ENCODE measurements at regions not wholly inside any gene's neighbourhood (a gene's known extent, or its start where the extent isn't known, plus 50 kb on each side); places are given as distances from the start of the nearest gene placed in this dataset.

DNA sequence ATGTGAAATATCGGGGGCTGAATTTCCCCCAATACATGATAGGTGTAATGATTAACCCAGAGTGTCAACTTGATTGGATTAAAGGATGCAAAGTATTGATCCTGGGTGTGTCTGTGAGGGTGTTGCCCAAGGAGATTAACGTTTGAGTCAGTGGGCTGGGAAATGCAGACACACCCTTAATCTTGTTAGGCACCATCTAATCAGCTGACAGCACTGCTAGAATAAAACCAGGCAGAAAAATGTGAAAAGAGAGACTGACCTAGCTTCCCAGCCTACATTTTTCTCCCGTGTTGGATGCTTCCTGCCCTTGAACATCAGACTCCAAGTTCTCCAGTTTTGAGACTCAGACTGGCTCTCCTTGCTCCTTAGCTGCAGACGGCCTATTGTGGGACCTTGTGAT, 247.8 kb downstream of the OTOL1 start:
- DNase-seq (ENCODE audit: low read depth, low spot score), result no peak
- ChIA-PET RAD21 (ENCODE audit: unreplicated experiment) (no interaction called here), CTCF (no interaction called here)

DNA sequence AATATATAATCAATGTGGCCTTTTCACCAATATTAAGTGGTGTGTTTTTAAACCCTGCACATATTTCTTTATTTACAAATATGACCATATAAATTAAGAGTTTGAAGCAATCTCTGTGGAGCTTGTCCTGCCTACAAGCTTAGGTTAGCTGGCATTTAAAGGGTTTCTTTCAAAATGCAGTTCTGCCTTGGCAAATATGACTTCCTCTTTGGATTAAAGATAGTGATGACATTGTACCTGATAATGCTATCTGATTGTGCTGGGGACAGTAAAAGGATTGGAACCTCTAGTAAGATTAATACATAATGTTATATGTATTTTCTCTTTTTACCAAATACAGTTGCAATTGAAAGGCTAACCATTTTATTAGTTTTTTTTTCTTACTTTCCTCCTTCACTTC, 249.1 kb downstream of the OTOL1 start:
- Histone ChIP-seq H3K9ac (ENCODE audit: control insufficient read depth, insufficient read depth, low read length) (no peak overlapping the region), H4K20me1 (ENCODE audit: control insufficient read depth, insufficient read depth) (no peaks in the 10 kb centered on the region), H3K4me1 (ENCODE audit: control insufficient read depth, insufficient read depth, low read length) (no peaks in the 10 kb centered on the region), H3K79me2 (ENCODE audit: control insufficient read depth, insufficient read depth, low read length) (no peaks in the 10 kb centered on the region), H3K27ac (ENCODE audit: control insufficient read depth, insufficient read depth) (no peak overlapping the region), H3K9me3 (replicated peaks; ENCODE audit: control insufficient read depth, insufficient read depth, low read length) (no peaks in the 10 kb centered on the region), H3K27me3 (replicated peaks in 1 of 2; ENCODE audit: control insufficient read depth in 2 of 2, insufficient read depth in 2 of 2, low read length in 1 of 2) (no peaks in the 10 kb centered on the region), H2AFZ (ENCODE audit: control insufficient read depth, low read depth, low read length) (no peak overlapping the region), H3K4me2 (ENCODE audit: control insufficient read depth, insufficient read depth) (no peak overlapping the region), H3K4me3 (no peak overlapping the region), H3K36me3 (ENCODE audit: control insufficient read depth in 2 of 2, insufficient read depth in 2 of 2, low read length in 1 of 2) (no peaks in the 10 kb centered on the region)
- ChIA-PET CTCF (interaction anchor here (0.8 to 1.0 kb wide), 2 partner anchors 8 to 334 kb away, joined by 3 to 4 read pairs; no protein-coding TSS in a partner anchor), POLR2A (no interaction called here), SMC1A (ENCODE audit: uncharacterized antibody, unreplicated experiment) (no interaction called here), RAD21 (ENCODE audit: unreplicated experiment) (interaction anchor here (1.0 kb wide), 1 partner anchor 25 kb away, joined by 3 read pairs; no protein-coding TSS in a partner anchor)
- intact Hi-C loops (cut with micrococcal nuclease; ENCODE audit: unreplicated experiment), result no loop called here
- ATAC-seq (no peak), DNase-seq (ENCODE audit: low read depth, low spot score) (no peak), FAIRE-seq (no peak)
- in situ Hi-C loops (cut with MboI), result no loop called here
- no TSS peak for BruUV-seq (replicated peaks)
- TF ChIP-seq, protein P1, sequence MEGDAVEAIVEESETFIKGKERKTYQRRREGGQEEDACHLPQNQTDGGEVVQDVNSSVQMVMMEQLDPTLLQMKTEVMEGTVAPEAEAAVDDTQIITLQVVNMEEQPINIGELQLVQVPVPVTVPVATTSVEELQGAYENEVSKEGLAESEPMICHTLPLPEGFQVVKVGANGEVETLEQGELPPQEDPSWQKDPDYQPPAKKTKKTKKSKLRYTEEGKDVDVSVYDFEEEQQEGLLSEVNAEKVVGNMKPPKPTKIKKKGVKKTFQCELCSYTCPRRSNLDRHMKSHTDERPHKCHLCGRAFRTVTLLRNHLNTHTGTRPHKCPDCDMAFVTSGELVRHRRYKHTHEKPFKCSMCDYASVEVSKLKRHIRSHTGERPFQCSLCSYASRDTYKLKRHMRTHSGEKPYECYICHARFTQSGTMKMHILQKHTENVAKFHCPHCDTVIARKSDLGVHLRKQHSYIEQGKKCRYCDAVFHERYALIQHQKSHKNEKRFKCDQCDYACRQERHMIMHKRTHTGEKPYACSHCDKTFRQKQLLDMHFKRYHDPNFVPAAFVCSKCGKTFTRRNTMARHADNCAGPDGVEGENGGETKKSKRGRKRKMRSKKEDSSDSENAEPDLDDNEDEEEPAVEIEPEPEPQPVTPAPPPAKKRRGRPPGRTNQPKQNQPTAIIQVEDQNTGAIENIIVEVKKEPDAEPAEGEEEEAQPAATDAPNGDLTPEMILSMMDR (IDR thresholded peaks at IDR 0.05 in 2 of 3, conservative IDR thresholded peaks at IDR 0.05 in 1 of 3; ENCODE audit: control insufficient read depth in 2 of 3, extremely low read depth in 1 of 3, insufficient read depth in 1 of 3, low read depth in 3 of 3, low read length in 3 of 3), result no peak
- no peak for TF ChIP-seq SMARCA5 (IDR thresholded peaks at IDR 0.05)
- TF ChIP-seq, protein P2, sequence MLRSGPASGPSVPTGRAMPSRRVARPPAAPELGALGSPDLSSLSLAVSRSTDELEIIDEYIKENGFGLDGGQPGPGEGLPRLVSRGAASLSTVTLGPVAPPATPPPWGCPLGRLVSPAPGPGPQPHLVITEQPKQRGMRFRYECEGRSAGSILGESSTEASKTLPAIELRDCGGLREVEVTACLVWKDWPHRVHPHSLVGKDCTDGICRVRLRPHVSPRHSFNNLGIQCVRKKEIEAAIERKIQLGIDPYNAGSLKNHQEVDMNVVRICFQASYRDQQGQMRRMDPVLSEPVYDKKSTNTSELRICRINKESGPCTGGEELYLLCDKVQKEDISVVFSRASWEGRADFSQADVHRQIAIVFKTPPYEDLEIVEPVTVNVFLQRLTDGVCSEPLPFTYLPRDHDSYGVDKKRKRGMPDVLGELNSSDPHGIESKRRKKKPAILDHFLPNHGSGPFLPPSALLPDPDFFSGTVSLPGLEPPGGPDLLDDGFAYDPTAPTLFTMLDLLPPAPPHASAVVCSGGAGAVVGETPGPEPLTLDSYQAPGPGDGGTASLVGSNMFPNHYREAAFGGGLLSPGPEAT (IDR thresholded peaks at IDR 0.05; ENCODE audit: low read depth), result no peak
- TF ChIP-seq PAX8 (IDR thresholded peaks at IDR 0.05), result no peak
- TF ChIP-seq CEBPB (IDR thresholded peaks at IDR 0.05; ENCODE audit: borderline replicate concordance in 1 of 2, low read depth in 2 of 2, low read length in 2 of 2), result no peak
- TF ChIP-seq POLR2AphosphoS5 (IDR thresholded peaks at IDR 0.05; ENCODE audit: low read length), result no peak
- TF ChIP-seq, protein P3, sequence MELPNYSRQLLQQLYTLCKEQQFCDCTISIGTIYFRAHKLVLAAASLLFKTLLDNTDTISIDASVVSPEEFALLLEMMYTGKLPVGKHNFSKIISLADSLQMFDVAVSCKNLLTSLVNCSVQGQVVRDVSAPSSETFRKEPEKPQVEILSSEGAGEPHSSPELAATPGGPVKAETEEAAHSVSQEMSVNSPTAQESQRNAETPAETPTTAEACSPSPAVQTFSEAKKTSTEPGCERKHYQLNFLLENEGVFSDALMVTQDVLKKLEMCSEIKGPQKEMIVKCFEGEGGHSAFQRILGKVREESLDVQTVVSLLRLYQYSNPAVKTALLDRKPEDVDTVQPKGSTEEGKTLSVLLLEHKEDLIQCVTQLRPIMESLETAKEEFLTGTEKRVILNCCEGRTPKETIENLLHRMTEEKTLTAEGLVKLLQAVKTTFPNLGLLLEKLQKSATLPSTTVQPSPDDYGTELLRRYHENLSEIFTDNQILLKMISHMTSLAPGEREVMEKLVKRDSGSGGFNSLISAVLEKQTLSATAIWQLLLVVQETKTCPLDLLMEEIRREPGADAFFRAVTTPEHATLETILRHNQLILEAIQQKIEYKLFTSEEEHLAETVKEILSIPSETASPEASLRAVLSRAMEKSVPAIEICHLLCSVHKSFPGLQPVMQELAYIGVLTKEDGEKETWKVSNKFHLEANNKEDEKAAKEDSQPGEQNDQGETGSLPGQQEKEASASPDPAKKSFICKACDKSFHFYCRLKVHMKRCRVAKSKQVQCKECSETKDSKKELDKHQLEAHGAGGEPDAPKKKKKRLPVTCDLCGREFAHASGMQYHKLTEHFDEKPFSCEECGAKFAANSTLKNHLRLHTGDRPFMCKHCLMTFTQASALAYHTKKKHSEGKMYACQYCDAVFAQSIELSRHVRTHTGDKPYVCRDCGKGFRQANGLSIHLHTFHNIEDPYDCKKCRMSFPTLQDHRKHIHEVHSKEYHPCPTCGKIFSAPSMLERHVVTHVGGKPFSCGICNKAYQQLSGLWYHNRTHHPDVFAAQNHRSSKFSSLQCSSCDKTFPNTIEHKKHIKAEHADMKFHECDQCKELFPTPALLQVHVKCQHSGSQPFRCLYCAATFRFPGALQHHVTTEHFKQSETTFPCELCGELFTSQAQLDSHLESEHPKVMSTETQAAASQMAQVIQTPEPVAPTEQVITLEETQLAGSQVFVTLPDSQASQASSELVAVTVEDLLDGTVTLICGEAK (IDR thresholded peaks at IDR 0.05; ENCODE audit: borderline replicate concordance), result no peak
- no peak for TF ChIP-seq TAF1 (IDR thresholded peaks at IDR 0.05; ENCODE audit: borderline replicate concordance, low read depth, low read length)
- TF ChIP-seq SMC3 (IDR thresholded peaks at IDR 0.05; ENCODE audit: borderline replicate concordance, low read length), result no peak
- TF ChIP-seq RBBP5 (conservative IDR thresholded peaks at IDR 0.05), result no peak

More for the DNA sequence above, 247.8 kb downstream of the OTOL1 start:
- H3K27ac ChIP-seq (ENCODE audit: control insufficient read depth, insufficient read depth), result no peak overlapping the region
- in situ Hi-C loops (cut with MboI), result no loop called here
- ATAC-seq (no peak), FAIRE-seq (no peak)
- H4K20me1 ChIP-seq (ENCODE audit: control insufficient read depth, insufficient read depth), result no peaks in the 10 kb centered on the region
- ChIA-PET SMC1A (ENCODE audit: uncharacterized antibody, unreplicated experiment) (interaction anchor here (1.0 kb wide), 1 partner anchor 22 kb away, joined by 3 read pairs; no protein-coding TSS in a partner anchor), POLR2A (no interaction called here)
- H2AFZ ChIP-seq (ENCODE audit: control insufficient read depth, low read depth, low read length), result no peak overlapping the region
- intact Hi-C loops (cut with micrococcal nuclease; ENCODE audit: unreplicated experiment), result no loop called here
- TF ChIP-seq ZZZ3 (IDR thresholded peaks at IDR 0.05; ENCODE audit: control insufficient read depth, insufficient read length, low read depth) (no peak), SP1 (IDR thresholded peaks at IDR 0.05; ENCODE audit: low read depth, low read length) (no peak)
- no peaks in the 10 kb centered on the region for H3K27me3 ChIP-seq (replicated peaks in 1 of 2; ENCODE audit: control insufficient read depth in 2 of 2, insufficient read depth in 2 of 2, low read length in 1 of 2)
- 27% methylated on average over 4 of the region's 4 CpGs for WGBS (ENCODE audit: insufficient coverage, insufficient replicate concordance, low lambda C conversion rate, missing lambda C conversion rate)
- BruUV-seq (replicated peaks), result no TSS peak
- H3K36me3 ChIP-seq (ENCODE audit: control insufficient read depth in 2 of 2, insufficient read depth in 2 of 2, low read length in 1 of 2), result no peaks in the 10 kb centered on the region
- no peak overlapping the region for H3K9ac ChIP-seq (ENCODE audit: control insufficient read depth, insufficient read depth, low read length)
- H3K9me3 ChIP-seq (replicated peaks; ENCODE audit: control insufficient read depth, insufficient read depth, low read length), result no peaks in the 10 kb centered on the region
- H3K4me3 ChIP-seq, result no peak overlapping the region
- H3K4me2 ChIP-seq (ENCODE audit: control insufficient read depth, insufficient read depth), result no peak overlapping the region
- H3K4me1 ChIP-seq (ENCODE audit: control insufficient read depth, insufficient read depth, low read length), result no peaks in the 10 kb centered on the region
- H3K79me2 ChIP-seq (ENCODE audit: control insufficient read depth, insufficient read depth, low read length), result no peaks in the 10 kb centered on the region
